ENCODE measurements at regions not wholly inside any gene's neighbourhood (a gene's known extent, or its start where the extent isn't known, plus 50 kb on each side); places are given as distances from the start of the nearest gene placed in this dataset.

GRCh38 chr4:14582677-14583076 lies 419.6 kb upstream of the CPEB2 start:
- TF ChIP-seq POLR2AphosphoS5 (IDR thresholded peaks at IDR 0.05; ENCODE audit: low read depth, low read length) (no peak), CREB1 (IDR thresholded peaks at IDR 0.05) (no peak)

Data from H1 (cell line).